Left ventricle myocardium inferior (tissue), 1 donor: ENCODE measurements at regions not wholly inside any gene's neighbourhood (a gene's known extent, or its start where the extent isn't known, plus 50 kb on each side); places are given as distances from the start of the nearest gene placed in this dataset.

Experiments used
- DNase-seq: peaks from one replicate; pipeline ENCODE4 v3.0.0-alpha.2; 2020
- H3K27ac ChIP-seq: fragments of 200-600 bp; replicated peaks from 2 replicates; pipeline ENCODE4 v1.8.0; 2021
- H3K27me3 ChIP-seq: fragments of 200-600 bp; 2 replicates; pipeline ENCODE4 v1.8.0; 2021; ENCODE audit warnings: low read depth
- H3K36me3 ChIP-seq: fragments of 200-600 bp; 2 replicates; pipeline ENCODE4 v1.8.0; 2021
- H3K4me1 ChIP-seq: fragments of 200-600 bp; 2 replicates; pipeline ENCODE4 v1.8.0; 2021
- H3K4me3 ChIP-seq: fragments of 200-600 bp; 2 replicates; pipeline ENCODE4 v1.8.0; 2021; ENCODE audit warnings: mild to moderate bottlenecking, moderate library complexity
- H3K9me3 ChIP-seq: fragments of 200-600 bp; replicated peaks from 2 replicates; pipeline ENCODE4 v1.8.0; 2021
- intact Hi-C: fragments of 100-400 bp; cut with micrococcal nuclease; formaldehyde crosslinking; loops from one replicate; pipeline ENCODE4 v1.11.0; 2022
- TF ChIP-seq, protein P1 (sequence below): fragments of 200-600 bp; IDR thresholded peaks from 2 replicates; pipeline ENCODE4 v1.8.0; 2021; ENCODE audit warnings: antibody characterized with exemption, mild to moderate bottlenecking, borderline replicate concordance
- donor health status: DM: no; HTN: yes; CAD: no; lungs with severe emphysema.

DNA sequence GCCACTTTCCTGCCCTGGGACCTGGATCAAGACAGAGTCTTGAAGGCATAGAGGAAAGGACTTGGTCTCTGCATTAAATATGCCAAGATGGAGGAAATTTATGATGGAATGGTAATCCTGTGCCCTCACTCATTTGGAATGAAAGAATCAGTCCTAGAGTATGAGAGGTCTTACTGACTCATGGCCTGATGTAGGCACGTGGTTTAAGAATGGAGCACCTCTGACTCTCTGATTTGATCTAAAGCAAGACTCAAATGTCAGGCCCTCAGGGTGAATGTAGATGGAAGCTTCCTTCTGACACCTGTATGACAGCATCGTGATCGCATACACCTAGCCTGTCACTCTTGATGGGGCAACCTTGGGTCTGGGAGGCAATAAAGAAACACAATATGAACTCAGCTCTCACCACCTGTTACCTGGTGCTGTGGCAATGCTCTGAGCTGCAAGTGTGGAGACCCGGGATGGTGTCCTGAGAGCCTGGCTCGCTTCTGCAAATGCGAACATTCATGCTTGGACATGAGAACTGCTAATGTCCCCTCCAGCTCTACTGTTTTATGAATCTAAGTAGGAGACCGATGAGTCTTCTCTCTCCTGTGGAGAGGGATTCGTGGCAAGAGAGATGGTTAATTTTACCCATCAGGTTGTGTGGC is 229.9 kb downstream of the ABCC12 start:
- intact Hi-C loops = no loop called here
- DNase-seq = no peak
- H3K4me1 ChIP-seq = no peaks in the 10 kb centered on the region
- H3K4me3 ChIP-seq = no peak overlapping the region
- H3K9me3 ChIP-seq = no peaks in the 10 kb centered on the region
- TF ChIP-seq, protein P1, sequence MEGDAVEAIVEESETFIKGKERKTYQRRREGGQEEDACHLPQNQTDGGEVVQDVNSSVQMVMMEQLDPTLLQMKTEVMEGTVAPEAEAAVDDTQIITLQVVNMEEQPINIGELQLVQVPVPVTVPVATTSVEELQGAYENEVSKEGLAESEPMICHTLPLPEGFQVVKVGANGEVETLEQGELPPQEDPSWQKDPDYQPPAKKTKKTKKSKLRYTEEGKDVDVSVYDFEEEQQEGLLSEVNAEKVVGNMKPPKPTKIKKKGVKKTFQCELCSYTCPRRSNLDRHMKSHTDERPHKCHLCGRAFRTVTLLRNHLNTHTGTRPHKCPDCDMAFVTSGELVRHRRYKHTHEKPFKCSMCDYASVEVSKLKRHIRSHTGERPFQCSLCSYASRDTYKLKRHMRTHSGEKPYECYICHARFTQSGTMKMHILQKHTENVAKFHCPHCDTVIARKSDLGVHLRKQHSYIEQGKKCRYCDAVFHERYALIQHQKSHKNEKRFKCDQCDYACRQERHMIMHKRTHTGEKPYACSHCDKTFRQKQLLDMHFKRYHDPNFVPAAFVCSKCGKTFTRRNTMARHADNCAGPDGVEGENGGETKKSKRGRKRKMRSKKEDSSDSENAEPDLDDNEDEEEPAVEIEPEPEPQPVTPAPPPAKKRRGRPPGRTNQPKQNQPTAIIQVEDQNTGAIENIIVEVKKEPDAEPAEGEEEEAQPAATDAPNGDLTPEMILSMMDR = no peak
- H3K27ac ChIP-seq = no peak overlapping the region
- no peaks in the 10 kb centered on the region for H3K36me3 ChIP-seq
- peaks cover 6% of the 10 kb centered on the region for H3K27me3 ChIP-seq

DNA sequence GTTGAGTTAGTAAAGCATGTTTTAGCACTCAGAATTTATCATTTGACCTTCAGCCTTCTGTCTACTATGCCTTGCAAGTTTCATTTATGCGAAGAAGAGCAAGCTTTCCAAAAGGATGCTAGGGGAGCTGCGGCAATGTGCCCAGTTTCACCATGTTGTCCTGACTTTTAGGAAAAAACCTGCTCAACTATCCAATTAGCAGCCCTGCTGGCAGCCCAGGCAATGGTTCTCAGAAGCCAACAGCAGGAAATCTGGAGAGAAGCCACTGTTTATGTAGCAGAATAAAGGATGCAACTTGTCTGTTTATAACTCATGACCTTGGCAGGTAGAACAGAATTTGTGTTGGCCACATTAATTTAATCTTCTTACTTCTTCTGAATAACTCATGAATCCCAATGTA is 230.8 kb downstream of the ABCC12 start:
- Histone ChIP-seq H3K4me1 (no peaks in the 10 kb centered on the region), H3K27ac (no peak overlapping the region), H3K9me3 (no peaks in the 10 kb centered on the region), H3K27me3 (peaks cover 6% of the 10 kb centered on the region), H3K4me3 (no peak overlapping the region), H3K36me3 (no peaks in the 10 kb centered on the region)
- intact Hi-C loops = no loop called here
- TF ChIP-seq, protein P1 = no peak
- no peak for DNase-seq

DNA sequence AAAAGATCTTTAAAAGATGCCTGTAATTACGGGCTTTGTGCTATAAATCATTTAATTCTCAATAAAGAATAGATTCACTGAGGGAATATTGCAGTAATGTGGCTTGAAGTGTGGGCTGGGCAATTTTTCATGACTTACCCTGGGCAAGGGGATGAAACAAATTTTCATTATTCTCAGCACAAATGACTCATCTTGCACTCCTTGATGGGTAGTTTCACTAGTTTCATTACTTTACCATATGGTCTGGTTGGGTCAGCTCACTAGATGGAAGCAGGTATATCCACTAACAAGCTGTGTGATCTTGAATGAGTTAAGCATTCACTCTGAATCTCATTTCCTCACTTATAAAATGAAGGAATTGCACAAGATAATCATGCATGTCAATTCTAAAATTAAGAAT is 234.3 kb downstream of the ABCC12 start:
- TF ChIP-seq, protein P1 = no peak
- no peak for DNase-seq
- intact Hi-C loops = no loop called here
- Histone ChIP-seq H3K9me3 (no peaks in the 10 kb centered on the region), H3K27ac (no peak overlapping the region), H3K4me3 (no peak overlapping the region), H3K4me1 (no peaks in the 10 kb centered on the region), H3K36me3 (no peaks in the 10 kb centered on the region), H3K27me3 (peaks cover 6% of the 10 kb centered on the region)

DNA sequence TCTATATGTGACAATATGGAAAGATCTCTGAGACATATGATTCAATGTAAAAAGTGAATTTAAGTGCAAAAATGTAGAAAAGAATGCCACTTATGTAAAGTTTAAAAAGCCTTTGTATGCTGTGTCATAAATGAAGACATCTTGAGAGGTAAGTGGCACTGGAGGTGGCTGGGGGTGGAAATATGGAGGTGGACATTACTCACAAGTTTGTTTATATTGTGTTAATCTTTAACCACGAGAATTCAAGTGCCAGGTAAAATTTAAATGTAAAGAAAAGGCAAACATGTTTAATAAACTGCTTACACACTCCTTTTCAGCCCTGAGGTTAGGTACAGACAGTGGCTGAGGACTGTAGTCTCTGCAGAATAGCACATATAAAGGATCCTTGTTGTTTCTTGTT is 235.1 kb downstream of the ABCC12 start:
- H3K9me3 ChIP-seq = no peaks in the 10 kb centered on the region
- intact Hi-C loops = no loop called here
- H3K27ac ChIP-seq = no peak overlapping the region
- no peak for DNase-seq
- H3K4me1 ChIP-seq = no peaks in the 10 kb centered on the region
- H3K27me3 ChIP-seq = peaks cover 6% of the 10 kb centered on the region
- H3K4me3 ChIP-seq = no peak overlapping the region
- no peaks in the 10 kb centered on the region for H3K36me3 ChIP-seq
- TF ChIP-seq, protein P1 = no peak

DNA sequence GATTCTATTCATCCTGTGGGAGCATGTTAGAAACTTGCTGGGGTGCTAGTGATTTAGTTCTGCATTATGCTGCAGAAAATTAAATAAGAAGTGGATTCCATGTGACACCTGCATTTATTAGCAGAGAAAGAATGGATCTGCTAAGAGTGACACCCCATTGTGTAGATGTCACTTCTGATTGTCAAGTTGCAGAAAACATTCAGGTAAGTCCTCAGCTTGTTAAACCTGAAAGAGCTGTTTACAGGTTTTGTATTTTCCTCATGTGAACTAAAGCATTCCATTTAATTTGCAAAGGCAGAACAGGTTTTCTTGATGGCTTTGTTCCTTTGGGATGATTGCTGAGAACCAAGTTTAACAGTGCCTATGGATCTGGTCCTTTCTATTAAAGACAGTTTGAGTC is 238.7 kb downstream of the ABCC12 start:
- intact Hi-C loops = no loop called here

More for the DNA sequence above, 238.7 kb downstream of the ABCC12 start:
- Histone ChIP-seq H3K36me3 (no peaks in the 10 kb centered on the region), H3K4me3 (no peak overlapping the region), H3K27ac (no peak overlapping the region), H3K9me3 (peaks cover 17% of the 10 kb centered on the region), H3K27me3 (no peaks in the 10 kb centered on the region), H3K4me1 (no peaks in the 10 kb centered on the region)
- TF ChIP-seq, protein P1 = no peak
- no peak for DNase-seq
